GM19239 (cell line): ENCODE measurements at regions not wholly inside any gene's neighbourhood (a gene's known extent, or its start where the extent isn't known, plus 50 kb on each side); places are given as distances from the start of the nearest gene placed in this dataset.
"Not testable (repeated sequence)": the region's sequence is repeated elsewhere in the genome, so short reads cannot be mapped to it uniquely, and the experiment has no call there.

Experiments used
- DNase-seq: peaks from one replicate; pipeline ENCODE4 v3.0.0; 2011; ENCODE audit warnings: low spot score; ENCODE audit not compliant: insufficient read length
- FAIRE-seq: peaks from 2 replicates; lab custom pipeline; 2011; peaks lifted over from hg19 to GRCh38; lab: Jason Lieb, UNC

DNA sequence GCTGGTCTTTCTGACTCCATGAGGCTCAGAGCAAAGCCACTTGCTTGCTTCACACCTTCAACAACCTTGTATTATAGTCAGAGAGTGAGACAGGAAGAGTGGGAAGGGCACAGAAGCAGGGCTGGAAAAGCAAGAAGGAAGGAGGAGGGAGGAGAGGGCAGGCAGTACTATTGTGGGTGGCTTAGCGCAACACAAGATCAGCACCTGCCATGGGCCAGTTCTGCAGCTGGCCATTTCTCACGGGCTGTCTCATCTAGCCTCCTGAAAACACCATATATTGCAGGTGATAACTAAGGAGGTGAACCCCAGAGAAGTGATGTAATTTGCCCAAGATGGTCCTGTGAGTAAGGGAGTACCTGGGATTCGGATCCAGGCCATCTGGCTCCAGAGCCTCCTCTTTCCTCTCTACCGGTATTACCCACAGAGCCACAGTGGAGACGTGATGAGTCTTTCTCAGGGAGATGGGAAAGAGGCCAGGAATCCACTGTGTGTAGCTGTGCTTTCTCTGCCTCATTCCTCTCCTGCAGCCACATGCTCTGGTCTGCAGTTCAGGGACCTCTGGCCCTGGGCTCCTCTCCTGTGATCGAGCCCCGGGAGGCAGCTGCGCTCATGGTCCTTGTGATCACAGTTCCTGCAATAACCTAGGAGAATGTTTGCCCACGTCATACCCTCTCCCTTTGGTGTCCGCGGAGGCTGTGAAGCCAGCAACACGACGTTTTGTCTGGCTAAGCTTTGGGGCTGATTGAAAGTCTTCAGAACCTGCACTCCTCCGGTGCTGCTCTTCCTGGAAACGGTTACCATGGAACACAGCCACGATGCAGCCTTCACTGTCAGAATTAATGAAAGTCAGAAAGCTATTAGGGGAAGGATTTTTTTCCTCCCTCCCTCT lies 178.1 kb upstream of the CCL2 start:
- DNase-seq (no peak), FAIRE-seq (no peak)

DNA sequence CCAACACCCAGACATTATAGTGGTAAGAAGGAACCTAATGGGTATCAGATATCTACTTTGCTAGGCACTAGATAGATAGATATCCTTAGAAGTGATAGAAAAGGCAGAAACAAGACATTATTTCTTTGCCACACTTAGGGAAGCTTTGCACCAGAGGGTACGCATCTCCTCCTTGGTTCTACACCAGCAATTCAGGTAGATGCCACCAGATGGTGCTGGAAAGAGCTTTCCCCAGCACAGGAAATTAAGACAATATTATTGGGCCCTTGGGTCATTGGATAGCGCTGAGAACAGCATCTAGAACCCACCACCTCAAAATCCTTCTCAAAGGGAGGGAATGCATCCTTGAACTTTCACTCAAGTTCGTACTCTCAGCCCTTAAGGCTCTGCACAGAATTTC lies 173.8 kb upstream of the CCL2 start:
- DNase-seq (no peak), FAIRE-seq (no peak)

DNA sequence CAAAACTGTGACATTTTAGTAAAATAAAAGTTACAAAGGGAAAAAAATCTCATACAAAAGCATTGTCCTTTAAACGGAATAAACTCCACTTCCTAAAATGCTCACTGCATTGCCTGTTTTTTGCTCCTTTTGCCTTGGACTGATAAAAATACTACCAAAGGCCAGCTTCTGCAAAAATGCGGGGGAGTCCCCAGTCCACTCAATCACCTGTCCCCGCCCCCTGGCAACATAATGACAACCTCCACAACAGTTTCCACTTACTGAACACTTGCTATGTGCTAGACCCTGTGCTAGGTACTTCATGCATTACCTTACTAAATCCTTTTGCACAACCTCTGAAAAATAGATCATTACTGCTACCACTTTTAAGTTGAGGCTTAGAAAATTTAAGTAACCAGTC lies 172.7 kb upstream of the CCL2 start:
- FAIRE-seq (no peak), DNase-seq (no peak)

DNA sequence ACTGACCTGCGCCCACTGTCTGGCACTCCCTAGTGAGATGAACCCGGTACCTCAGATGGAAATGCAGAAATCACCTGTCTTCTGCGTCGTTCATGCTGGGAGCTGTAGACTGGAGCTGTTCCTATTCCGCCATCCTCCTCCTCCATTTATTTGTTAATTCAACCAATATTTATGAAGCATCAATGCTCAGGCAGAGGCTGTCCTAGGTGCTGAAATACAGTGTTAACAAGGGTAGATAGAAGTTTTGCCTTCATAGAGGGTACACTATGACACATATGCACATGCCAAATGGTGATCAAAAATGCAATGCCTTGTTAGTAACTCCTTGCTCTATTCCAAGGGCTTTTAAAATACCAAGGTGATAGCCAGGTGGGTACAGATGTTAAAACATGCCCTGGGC lies 166.0 kb upstream of the CCL2 start:
- not testable (repeated sequence) for FAIRE-seq, DNase-seq

DNA sequence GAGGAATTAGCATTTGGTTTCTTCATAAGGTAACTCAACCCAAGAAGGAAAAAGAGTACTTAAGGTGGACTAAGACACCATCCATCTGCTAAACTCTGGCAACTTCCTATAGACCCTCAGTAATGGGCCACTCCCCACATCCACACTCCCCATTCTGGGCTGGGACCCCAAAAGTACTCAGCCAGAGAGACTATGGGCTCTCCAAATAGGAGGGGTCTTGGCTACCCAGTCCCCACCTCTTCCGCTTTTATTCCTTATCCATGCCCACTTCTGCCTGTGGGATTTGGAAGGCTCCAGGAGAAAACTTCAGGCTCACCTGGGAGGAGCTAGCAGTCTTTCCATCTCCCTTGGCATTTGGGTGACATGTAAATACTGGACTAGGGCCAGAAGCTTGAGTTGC lies 164.5 kb upstream of the CCL2 start:
- DNase-seq (no peak), FAIRE-seq (no peak)

DNA sequence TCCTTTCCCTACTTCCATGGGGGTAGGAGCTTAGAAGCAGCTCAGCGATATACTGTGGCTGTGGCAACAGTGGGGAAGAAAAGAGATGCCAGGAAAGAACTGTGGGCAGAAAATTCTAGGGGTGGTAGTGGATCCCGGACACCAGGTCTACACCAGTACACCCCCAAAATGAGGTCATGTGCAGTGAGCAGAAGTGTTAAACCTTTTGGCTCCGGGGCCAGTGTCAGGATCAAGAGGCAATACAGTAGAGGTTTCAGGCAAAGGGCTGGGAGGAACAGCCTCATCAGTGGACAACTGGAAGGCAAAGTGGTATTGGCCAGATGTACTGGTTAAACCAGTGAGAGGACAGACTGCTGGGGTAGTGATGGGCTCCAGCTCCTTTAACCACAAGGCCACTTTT lies 163.1 kb upstream of the CCL2 start:
- DNase-seq (no peak), FAIRE-seq (no peak)

DNA sequence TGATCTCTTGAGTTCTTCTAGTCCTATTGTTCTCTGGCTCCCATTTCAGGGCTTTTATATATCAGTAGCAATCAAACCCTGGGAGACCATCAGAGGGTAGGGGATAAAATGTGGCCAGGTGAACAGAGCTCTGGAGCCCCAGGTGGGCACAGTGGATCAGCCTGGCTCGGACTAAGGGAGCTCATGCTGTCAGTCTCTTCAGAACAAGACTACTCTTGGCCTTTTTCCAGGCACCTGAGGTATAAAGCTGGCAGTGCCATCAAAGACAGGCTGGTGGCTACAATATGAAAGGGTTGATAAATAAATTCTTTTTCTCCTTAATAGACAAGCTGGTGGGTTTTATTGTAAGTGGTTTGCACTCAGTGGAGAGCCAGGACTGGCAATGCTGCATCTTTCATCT lies 160.0 kb upstream of the CCL2 start:
- no peak for FAIRE-seq
- DNase-seq = no peak

DNA sequence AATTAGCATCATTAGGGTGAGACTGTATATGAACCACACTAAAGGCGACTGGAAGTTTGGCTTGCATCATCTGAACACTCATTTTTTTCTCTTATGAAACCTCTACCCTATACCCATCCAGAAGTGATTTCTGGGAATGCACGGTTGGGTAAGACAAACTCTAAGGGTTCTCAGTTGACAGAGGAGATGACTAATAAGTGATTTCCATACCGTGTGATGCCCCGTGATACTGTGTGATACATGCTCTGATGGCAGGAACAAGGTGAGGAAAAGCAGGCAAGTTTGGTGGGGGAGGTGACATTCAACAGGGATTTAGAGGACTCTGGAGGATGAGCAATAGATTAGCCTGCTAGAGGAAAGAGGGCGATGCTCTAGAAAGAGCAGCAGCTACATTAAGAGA lies 156.4 kb upstream of the CCL2 start:
- DNase-seq (no peak), FAIRE-seq (no peak)

DNA sequence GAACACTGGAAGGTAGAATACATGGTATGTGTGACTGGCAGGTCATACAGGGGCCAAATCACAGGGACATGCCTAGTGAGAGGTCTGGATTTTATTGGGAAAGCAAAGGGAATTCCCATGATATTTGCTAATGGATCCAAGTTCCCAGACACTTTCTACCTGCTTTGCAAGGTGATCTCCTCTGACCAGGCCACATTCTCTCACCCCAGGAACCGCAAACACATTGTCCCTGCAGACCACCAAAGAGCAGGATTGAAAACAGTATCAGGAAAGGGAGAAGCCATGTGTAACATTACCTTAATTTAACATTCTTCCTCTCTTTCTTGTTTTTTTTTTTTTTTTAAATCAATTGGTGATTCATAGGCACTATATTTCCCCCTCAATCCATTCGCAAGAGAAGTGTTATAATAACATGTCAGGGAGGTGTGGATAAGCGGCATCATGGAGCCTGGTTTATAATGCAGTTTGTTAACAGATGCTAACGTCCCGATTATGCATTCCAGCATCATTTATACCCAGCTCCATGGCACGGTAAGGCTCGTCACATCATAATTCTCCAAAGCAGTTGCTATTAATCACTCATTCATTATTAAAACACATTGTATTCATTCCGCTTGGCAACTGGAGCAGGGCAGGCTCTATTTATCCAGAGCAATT lies 155.1 kb upstream of the CCL2 start:
- no peak for FAIRE-seq
- no peak for DNase-seq

DNA sequence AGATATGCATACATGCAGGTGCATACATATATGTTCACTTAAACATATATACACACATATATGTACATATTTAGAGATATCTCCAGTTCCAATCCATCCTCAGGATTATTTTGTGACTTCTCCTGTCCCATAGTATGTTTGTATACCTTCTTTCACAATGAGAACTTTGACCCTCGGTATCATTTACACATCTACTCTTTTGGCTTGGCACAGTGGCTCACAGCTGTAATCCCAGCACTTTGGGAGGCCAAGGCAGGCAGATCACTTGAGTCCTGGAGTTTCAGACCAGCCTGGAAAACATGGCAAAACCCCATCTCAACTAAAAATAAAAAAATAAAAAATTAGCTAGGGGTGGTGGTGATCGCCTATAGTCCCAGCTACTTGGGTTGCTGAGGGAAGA lies 148.1 kb upstream of the CCL2 start:
- FAIRE-seq = no peak
- no peak for DNase-seq

DNA sequence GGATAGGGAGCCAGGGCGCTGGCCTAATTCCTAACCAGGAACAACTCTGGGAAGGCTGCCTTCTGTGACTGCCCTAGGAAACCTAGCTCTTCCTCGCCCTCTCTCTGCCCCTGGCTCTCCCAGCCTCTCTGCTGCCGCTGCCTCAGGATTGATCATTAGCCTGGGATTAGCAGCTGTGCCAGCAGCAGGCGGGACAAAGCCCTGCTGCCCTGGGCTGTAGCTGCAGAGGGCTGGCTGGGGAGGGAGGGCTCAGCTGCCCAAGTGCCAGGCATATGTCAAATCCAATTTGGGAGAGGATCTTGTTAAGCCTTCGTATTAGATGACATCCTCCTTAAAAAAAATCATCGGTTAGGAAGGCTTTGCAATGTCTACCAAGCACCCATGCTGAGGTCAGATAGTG lies 144.8 kb upstream of the CCL2 start:
- DNase-seq (no peak), FAIRE-seq (no peak)

DNA sequence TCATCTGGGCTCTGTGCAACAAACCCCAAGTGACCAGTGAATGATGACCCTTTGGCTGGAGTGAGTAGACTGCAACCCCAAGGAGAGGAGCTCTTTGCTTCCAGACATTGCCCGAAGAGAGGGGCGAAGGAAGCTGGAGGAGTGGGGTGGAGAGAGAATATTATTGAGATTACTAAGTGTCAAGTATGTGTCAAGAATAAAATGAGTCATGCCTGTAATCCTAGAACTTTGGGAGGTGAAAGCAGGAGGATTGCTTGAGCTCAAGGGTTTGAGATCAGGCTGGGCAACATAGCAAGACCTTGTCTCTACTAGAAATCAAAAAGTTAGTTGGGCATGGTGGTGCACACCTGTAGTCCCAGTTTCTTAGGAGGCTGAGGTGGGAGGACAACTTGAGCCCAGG lies 142.0 kb upstream of the CCL2 start:
- DNase-seq = no peak
- FAIRE-seq = no peak

DNA sequence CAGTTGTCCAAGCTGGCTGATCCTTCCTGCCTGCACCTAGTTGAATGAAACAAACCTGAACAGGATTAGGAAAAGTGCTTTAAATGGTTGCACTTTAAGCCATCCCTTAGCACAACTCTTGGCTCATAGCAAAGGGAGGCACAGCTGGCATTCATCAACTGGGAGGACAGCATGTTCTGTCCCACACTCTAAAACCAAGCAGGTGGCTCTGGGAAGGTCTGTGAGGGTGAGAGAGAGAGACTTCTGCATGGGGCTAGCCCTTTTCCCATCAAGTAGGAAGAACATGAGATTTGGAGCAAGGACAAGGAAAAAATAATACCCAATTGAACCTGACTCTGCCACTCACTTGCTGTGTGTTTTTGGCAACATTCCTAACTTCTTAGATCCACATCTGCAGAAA lies 140.9 kb upstream of the CCL2 start:
- no peak for FAIRE-seq
- DNase-seq = no peak

DNA sequence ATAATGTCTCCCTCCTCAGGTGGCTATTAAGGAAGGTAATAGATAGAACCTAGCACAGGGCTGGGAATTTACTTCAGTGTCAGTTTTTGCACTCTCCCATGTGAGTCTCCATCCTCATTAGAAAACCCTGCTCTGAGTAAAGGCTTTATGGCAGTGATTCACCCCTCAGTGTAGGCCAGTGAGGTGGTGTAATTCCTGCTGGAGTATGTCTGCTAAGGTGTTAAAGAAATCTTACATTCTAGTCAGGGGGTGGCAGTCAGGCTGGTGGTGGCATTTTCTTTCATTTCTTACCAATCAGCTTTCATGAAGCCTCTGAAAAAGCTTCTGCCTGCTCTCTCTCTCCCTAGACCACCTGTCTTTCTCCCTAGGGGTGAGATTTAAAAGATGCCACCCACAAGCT lies 138.8 kb upstream of the CCL2 start:
- no peak for DNase-seq
- no peak for FAIRE-seq

DNA sequence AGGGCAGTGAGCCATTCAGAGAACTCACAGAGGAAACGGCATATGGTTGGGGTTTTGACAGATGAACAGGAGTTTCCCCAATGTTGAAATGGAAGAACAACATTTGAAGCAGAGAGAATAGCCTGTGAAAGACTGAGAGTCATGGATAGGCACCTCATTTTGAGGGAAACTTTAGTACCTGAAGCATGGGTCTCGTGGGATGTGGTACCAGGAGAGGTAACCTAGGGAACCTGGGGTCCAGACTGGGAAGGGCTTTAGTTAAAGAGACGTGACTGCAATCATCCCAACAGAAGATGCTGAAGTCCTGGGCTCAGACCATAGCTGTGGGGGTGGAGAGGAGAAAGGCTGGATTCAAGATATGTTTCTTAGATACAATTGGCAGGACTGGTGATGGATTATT lies 137.8 kb upstream of the CCL2 start:
- FAIRE-seq (no peak), DNase-seq (no peak)

DNA sequence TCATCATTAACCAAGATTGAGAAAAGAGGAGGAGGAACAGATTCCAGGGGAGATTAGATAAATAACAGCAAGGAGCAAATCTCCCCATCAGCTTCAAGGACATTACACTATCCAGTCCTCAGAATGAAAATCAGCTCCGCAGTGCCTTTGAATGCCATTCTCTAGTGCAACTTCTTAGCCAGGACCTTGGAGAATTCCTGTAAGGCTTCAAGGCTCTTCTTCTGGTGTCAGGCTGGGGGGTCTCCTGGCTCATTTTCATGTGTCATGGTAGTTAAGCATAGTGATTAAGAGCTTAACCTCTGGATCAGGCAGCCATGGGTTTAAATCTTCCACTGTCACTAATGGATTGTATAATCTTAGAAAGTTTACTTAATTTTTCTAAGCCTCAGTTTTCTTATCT lies 137.3 kb upstream of the CCL2 start:
- DNase-seq = no peak
- FAIRE-seq = no peak

DNA sequence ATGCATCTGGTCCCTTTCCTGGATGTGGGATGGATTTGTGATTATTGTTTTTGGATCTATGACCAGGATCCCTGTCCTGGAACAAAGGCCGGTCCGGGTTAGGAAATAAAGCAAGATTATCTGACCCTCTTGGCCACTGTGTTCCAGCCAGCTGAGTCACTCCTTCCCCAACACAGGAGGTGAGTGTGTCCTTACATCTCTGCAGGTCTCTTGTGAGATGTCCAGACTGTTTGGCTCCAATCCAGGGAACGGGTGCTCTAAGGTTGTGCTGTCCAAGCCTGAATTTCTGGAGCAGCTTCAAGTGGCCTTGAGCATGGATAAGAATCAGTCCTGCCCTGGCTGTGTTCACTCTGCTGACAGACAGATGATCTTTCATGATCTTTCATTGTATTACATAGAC lies 136.5 kb upstream of the CCL2 start:
- FAIRE-seq (no peak), DNase-seq (no peak)

DNA sequence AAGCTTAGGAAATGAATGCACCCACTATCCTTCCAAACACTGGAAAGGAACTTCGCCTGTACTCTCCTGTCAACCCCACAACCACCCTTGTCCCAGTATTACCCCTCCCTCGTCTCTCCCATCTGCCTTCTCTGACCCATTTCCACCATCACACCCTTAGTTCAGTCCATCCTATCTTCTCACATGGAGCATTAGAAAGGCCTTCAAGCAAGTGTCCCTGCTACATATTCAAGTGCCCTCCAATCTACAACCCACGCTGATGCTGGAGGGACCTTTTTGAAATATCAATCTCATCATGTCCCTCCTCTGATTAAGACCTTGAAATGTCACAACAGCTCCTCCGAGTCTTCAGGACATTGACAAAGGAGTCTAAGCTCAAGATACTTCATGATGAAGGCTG lies 133.8 kb upstream of the CCL2 start:
- FAIRE-seq (no peak), DNase-seq (no peak)

DNA sequence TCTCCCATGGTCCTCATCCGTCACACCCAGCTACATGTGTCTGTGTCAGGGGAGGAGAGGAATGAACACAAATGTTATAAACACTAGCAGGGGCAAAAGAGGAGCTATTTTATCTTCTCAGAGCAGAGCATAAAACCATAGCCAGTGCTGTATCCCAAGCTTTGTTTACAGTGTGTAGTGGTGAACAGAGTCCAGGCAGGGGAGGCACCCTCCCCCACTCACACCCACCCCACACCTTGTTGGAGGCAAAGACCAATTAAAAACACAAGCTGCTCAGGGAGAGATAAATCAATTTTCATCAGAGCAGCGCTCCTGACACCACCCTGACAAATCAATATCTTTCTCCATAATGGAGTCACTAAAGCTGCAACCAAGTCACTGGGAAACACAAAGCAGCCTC lies 132.6 kb upstream of the CCL2 start:
- DNase-seq (no peak), FAIRE-seq (no peak)

DNA sequence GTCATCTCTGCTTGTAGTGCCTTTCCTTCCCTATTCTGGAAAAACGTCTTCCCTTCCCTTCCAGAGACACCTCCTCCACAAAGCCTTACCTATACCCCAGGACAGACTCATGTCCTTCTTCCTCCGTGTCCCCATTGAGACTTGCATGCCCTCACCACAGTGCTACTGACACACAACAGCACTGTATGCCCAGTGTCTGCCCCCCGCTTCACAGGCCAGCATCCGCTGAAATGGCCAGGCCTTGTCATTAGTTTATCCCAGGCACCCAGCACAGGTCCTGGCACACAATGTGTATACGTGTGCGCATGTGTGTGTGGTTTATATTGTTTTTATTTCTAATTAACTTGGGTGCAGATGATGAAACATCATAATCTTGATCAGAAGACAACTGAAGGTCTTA lies 130.1 kb upstream of the CCL2 start:
- DNase-seq (no peak), FAIRE-seq (no peak)

DNA sequence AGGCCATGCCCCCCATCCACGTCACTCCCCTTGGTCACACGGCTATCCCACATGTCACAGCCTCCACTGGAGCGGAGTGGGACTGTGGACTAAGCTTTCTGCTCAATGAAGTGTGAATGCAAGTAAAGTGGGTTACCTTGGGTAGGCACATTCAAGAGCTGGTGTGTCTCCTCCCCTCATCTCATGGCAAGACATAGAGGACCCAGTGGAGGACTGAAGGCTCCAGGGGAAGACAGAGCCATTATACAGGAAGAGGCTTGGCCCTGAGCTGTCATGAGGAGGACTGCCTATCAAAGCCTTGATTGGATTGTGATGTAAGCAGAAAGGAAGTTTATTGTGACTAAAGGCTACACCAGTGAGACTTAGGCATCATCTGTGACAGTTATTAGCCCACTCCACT lies 129.2 kb upstream of the CCL2 start:
- no peak for DNase-seq
- FAIRE-seq = no peak

DNA sequence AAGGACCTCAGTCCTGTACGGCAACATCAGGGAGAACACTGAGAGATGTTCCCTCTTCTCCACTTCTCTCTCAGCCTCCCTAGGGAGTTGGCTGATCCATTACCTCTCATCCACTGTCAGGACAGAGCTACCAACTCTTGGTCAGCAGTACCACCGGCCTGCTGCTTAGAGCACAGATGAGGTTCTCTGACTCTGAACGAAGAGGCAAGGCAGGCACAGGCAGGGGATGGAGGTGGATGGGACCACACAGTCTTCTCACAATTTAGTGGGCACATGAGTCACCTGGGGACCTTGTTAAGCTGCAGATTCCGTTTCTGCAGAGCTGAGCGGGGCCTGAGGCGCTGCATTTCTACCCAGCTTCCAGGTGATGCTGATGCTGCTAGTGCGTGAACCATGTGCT lies 128.6 kb upstream of the CCL2 start:
- DNase-seq (no peak), FAIRE-seq (no peak)
